ENCODE measurements at regions not wholly inside any gene's neighbourhood (a gene's known extent, or its start where the extent isn't known, plus 50 kb on each side); places are given as distances from the start of the nearest gene placed in this dataset.
A peak's percentile ranks its signal among the peaks of the same experiment; 100 is the strongest.

DNA sequence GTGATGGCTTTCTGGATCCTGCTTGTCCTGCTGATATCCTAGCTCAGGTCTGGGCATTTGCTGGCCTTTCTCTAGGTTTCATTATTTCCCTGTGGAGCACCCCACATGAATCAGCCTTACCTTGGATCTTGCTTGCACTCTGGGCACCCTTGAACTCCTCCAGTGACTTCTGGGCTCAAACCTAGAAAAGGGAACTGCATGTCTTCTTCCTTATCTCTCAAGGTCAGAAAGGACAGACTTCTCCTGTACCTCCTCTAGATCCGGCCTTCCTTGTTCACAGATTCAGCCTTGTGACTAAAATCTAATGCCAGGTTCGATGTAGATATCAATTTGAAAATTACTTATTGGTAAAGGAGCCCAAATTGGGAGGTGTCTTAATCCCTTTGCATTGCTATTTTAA, 267.9 kb downstream of the PARP8 start:
- H3K4me3 Mint-ChIP-seq = no peak overlapping the region
- ChIA-PET POLR2A (no interaction called here), CTCF (no interaction called here)
- no peak for DNase-seq
- H3K27me3 Mint-ChIP-seq = no peaks in the 10 kb centered on the region
- H3K36me3 Mint-ChIP-seq = no peaks in the 10 kb centered on the region
- H3K4me1 Mint-ChIP-seq (ENCODE audit: low read depth) = no peaks in the 10 kb centered on the region
- intact Hi-C loops (cut with micrococcal nuclease) = no loop called here
- no peaks in the 10 kb centered on the region for H3K9me3 Mint-ChIP-seq
- no peak overlapping the region for H3K27ac Mint-ChIP-seq

DNA sequence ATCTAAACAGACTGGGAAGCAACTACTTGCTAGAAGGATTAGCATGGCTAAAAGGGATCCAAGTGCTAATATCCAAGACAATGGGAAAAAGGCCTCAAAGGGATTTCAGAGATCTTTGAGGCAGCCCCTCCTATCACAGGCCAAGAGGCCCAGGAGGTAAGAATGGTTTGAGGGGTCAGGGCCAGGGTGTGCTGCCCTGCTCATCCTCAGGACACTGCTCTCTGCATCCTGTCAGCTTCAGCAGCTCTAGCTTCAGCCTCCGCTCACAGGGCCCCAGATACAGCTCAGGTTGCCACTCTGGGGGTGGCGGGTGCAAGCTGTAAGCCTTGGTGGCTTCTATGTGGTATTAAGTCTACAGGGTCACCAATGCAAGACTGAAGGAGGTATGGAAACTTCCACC, 278.7 kb downstream of the PARP8 start:
- H3K27me3 Mint-ChIP-seq = no peaks in the 10 kb centered on the region

DNA sequence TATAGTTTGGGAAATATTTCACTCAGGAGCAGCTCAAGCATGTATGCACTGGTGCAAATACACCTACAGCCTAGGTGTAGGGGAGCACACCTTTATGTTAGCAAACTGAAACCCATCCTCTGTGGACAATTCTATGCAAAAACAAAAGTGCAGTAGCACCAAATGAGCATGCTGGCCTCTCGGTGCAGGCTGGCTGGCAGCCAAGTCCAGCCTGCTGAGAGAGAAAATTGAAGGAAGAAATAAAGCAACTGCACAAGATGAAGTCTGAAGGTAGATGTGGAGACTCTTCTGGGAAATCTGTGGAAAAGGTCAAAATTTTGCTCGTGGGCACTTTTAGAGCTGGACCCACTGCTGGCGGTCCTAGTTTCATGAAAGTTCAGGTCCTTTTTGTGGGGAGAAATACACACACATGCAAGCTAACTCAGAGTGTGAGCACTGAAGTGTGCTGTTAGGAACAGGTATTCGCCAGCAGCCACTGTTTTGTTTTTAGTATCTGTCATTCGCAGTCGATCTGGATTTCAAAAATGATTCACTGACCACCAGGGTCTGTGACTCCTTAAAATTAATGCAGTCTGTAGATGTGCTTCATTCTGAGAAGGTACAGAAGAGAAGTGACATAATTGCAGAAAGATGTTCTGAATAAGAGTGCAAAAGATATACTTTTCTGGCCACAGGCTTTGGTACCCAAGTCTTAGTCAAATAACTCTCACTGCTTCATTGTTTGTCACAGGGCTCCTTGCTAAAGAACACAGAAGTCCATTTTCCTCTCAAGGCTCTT, 281.7 kb downstream of the PARP8 start:
- intact Hi-C loops (cut with micrococcal nuclease) = no loop called here
- CTCF ChIA-PET = no interaction called here
- DNase-seq = no peak
- Mint-ChIP-seq H3K4me3 (no peak overlapping the region), H3K36me3 (no peaks in the 10 kb centered on the region), H3K27ac (no peak overlapping the region), H3K27me3 (no peaks in the 10 kb centered on the region), H3K9me3 (peaks cover 4% of the 10 kb centered on the region), H3K4me1 (ENCODE audit: low read depth) (no peaks in the 10 kb centered on the region)
- POLR2A ChIA-PET = no interaction called here

More for the DNA sequence above, 278.7 kb downstream of the PARP8 start:
- no peak for DNase-seq
- Mint-ChIP-seq H3K36me3 (no peaks in the 10 kb centered on the region), H3K4me1 (ENCODE audit: low read depth) (no peaks in the 10 kb centered on the region), H3K4me3 (no peak overlapping the region), H3K27ac (no peak overlapping the region), H3K9me3 (peaks cover 4% of the 10 kb centered on the region)
- POLR2A ChIA-PET = no interaction called here
- intact Hi-C loops (cut with micrococcal nuclease) = no loop called here
- CTCF ChIA-PET = no interaction called here

DNA sequence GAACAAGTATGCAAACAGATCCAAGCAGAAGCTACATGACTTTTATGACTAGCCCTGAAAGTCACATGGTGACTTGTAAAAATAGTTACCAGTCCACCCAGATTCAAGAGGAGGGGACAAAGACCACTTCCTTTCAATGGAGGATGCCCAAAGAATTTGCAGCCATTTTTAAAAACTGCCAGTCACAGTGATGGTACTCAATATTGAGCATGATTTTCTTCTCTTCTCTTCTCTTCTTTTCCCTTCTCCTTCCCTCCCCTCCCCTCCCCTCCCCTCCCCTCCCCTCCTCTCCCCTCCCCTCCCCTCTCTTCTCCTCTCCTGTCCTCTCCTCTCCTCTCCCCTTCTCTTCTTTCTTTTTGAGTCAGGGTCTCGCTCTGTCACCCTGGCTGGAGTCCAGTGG, 286.9 kb downstream of the PARP8 start:
- H3K27ac Mint-ChIP-seq = no peak overlapping the region
- H3K27me3 Mint-ChIP-seq = peaks cover 17% of the 10 kb centered on the region
- no peaks in the 10 kb centered on the region for H3K9me3 Mint-ChIP-seq
- ChIA-PET POLR2A (no interaction called here), CTCF (no interaction called here)
- H3K4me3 Mint-ChIP-seq = no peak overlapping the region
- intact Hi-C loops (cut with micrococcal nuclease) = no loop called here
- DNase-seq = no peak
- H3K4me1 Mint-ChIP-seq (ENCODE audit: low read depth) = no peaks in the 10 kb centered on the region
- no peaks in the 10 kb centered on the region for H3K36me3 Mint-ChIP-seq

DNA sequence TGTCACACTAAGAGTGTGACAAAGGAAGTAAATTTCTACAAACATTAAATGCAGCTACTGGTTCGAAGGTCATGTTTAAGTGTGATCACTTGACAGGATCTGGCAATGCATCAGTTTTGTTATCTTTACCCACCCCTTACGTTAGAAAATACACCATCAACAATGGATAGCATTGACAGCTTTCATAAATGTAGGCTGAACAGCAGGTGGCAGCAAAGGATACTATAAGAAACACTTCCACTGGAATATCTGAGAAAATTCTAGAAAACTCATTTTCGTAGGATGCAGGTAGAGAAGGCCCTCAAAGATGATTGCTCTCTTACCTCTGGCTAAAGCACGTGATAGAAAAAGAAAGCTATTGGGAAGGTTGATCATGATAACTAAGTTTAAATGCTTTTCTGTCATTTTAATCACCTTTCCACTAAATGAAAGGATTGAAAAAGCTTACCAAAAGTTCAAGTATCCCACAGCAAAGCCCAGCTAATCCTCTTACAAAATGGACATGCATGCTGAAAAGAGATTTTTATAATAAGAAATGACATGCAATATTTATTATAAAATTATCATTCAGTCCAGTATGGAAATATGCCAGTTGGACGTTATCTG, 292.5 kb downstream of the PARP8 start:
- no peaks in the 10 kb centered on the region for H3K9me3 Mint-ChIP-seq
- CTCF ChIA-PET = interaction anchor here (0.7 to 3.0 kb wide), 3 partner anchors 12 to 1703 kb away, joined by 3 to 20 read pairs (median 4); no protein-coding TSS in a partner anchor
- peaks cover 28% of the 10 kb centered on the region for H3K27me3 Mint-ChIP-seq
- no peak for DNase-seq
- no peaks in the 10 kb centered on the region for H3K36me3 Mint-ChIP-seq
- POLR2A ChIA-PET = no interaction called here
- no peak overlapping the region for H3K4me3 Mint-ChIP-seq
- intact Hi-C loops (cut with micrococcal nuclease) = loop anchor here (1.0 kb wide), 1 partner anchor 1697 kb away; no protein-coding TSS in a partner anchor
- H3K4me1 Mint-ChIP-seq (ENCODE audit: low read depth) = peaks cover 7% of the 10 kb centered on the region
- no peak overlapping the region for H3K27ac Mint-ChIP-seq

DNA sequence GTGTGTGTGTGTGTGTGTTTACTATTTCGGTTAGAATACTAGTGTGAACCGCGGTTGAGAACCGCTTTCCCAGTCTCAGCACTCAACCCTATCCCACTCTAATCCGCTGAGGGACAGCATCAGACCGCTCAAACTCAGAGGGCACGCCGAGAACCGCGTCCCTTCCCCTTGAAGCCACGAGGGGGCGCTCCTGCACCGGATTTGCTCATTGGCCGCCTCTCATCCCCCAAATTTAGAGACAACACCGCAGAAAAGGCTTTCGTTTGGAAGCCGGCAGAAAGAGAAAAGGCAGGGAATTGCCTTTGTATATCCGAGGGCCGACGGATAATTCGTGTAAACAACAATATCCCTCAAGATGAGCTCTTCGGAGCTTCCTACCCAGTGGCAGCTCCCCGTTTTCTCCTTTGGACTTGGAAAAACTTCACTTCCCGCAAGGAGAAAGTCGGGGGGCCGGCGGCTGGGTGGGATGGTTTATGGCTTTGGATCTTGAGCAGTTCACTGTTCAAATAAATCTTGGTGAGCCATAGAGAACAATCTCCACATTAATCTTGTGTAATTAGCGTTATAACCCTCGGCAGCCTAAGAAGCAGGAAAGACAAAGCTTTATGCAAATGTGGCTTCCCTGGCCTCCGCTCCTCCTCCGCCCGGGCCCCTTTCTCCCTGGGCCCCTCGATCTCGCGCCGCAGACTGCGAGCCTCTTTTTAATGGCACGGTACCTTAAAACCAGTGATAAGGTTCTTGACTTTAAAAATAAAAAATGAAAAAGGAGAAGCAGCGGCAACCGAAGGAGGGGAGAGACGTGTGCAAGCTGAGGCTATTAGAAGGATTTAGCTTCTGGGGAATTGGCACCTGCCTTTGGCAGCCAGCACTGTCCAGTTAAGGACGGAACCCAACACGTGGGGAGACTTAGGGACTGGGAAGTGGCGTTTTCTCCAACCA, 296.8 kb downstream of the PARP8 start:
- intact Hi-C loops (cut with micrococcal nuclease) = loop anchor here (5.0 to 10.0 kb wide), 2 partner anchors 1394 to 1602 kb away; no protein-coding TSS in a partner anchor

DNA sequence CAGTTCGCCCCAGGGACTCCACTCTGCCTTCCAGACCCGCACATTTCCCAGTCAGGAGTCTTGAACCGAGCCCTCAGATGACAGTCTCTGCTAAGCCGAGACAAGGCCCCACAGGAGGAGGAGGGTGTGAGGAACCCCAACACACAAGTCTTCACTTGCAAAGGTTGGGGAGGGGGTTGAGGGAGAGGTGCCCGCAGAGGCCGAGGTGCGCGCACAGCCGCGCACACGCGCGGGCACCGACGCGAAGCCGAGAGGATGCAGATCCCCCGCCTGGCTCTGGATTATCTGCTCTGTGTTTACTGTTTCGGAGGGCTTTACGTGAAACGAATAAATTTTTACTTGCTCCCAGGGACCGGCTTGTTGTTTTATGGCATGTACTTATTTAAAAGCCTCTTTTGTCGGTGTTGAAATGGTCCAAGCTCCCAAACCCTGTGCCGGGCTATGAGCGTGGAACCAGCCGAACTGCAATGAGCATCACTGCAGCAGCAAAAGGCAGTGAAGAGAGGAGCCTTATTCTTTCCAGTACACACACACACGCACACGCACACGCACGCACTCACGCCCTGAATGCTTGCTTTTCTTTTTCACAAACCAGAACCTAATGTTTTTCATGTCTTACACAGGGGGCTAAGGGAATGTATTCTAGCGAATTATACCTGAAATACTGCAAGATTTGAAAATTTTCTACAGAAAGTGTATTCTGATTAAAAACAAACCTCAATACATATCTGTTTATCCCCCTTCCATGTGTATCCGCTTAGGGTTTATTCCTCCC, 297.7 kb downstream of the PARP8 start:
- peaks cover 48% of the 10 kb centered on the region for H3K4me1 Mint-ChIP-seq (ENCODE audit: low read depth)
- POLR2A ChIA-PET = no interaction called here

More for the DNA sequence above, 296.8 kb downstream of the PARP8 start:
- Mint-ChIP-seq H3K36me3 (peaks cover 2% of the 10 kb centered on the region), H3K4me1 (ENCODE audit: low read depth) (peaks cover 39% of the 10 kb centered on the region), H3K4me3 (peak overlapping the region; percentile 75), H3K27me3 (peaks cover 50% of the 10 kb centered on the region), H3K9me3 (no peaks in the 10 kb centered on the region), H3K27ac (no peak overlapping the region)
- CTCF ChIA-PET = interaction anchor here (0.6 to 2.4 kb wide), 16 partner anchors 9 to 1725 kb away, joined by 3 to 11 read pairs (median 3); no protein-coding TSS in a partner anchor
- POLR2A ChIA-PET = no interaction called here
- DNase-seq = peak; percentile 80

DNA sequence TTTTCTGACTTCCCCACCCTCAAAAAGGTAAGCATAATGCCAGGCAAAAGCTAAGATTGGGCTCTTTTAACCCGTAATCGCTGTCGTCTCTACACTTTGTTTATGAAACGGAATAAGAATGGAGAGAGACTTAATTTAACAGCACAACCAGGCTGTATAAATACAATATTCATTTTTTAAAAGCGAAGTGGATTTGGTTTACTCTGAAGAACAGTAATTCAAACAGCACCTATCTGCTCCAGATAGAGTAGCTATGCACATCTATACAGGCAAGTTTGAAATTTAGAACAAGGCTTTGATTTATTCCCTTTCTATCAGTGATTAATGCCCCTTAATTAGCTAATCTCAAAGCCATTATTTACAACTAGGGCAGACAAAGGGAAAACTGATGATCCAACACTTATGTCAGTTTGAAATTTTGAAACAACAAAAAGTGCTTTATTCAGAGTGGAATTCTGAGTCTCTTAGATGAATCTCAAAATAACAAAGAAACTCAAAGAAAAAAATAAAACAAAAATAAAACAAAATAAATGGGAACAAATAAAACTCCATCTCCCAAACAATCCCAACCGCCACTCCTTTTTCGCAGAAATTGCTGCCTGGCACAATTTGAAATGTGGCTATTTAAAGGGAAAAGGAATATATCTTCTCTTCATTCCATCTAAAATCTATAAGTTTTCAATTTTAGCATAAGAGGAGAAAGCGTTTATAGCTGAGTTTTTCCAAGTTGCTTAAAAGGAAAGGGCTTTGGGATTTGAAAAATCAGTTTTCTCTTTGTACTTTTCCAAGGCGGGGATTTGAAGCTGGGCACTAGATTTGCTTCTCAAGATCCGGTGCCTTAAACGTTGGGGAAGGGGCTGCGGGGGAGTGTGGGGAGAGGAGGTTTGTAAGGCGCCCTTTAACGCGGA, 298.6 kb downstream of the PARP8 start:
- POLR2A ChIA-PET = no interaction called here
- Mint-ChIP-seq H3K4me3 (no peak overlapping the region), H3K27me3 (peaks cover 63% of the 10 kb centered on the region)

More for the DNA sequence above, 297.7 kb downstream of the PARP8 start:
- peaks cover 2% of the 10 kb centered on the region for H3K36me3 Mint-ChIP-seq
- DNase-seq = no peak
- peaks cover 59% of the 10 kb centered on the region for H3K27me3 Mint-ChIP-seq
- CTCF ChIA-PET = interaction anchor here (0.6 to 2.4 kb wide), 9 partner anchors 8 to 1702 kb away, joined by 3 to 11 read pairs (median 3); no protein-coding TSS in a partner anchor
- H3K9me3 Mint-ChIP-seq = no peaks in the 10 kb centered on the region
- no peak overlapping the region for H3K27ac Mint-ChIP-seq
- intact Hi-C loops (cut with micrococcal nuclease) = loop anchor here (5.0 to 10.0 kb wide), 2 partner anchors 1393 to 1601 kb away; no protein-coding TSS in a partner anchor
- peak overlapping the region; percentile 17 for H3K4me3 Mint-ChIP-seq

DNA sequence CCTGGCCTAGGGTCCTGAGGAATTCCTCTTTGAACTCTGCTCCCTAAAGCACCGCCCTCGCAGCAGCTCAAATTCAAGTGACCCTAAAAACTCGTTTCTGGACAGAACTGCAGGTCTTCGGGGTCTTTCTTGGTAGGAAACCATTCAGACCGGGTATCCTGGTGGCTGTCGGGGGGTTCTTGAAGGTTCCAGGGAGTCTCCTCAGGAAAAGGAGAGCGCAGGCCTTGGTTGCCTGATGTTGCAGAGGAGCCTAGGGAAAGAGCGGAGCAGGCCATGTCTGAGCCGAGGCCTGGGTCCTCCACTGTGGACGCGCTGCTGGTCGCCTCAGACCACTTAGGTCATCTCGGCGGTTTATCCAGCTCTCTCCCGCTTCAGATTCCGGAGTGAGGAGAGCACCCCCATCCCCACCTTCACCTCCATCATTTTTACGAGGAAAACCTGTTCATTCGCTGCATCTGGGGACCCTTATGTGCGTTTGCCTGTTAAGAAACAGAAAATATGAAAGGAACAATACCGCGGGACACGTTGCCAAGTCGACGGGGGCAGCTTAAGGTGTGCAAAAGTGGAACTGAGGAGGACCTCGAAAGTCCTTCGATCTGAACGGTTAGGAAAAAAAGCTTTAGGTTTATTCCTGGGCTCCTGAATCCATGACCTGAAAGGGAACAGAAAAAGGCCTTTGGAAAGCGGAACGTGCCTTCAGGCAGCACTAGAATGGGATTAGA, 299.4 kb downstream of the PARP8 start:
- no peak for DNase-seq
- Mint-ChIP-seq H3K4me3 (no peak overlapping the region), H3K9me3 (no peaks in the 10 kb centered on the region), H3K36me3 (peaks cover 2% of the 10 kb centered on the region), H3K4me1 (ENCODE audit: low read depth) (peaks cover 59% of the 10 kb centered on the region), H3K27me3 (peaks cover 70% of the 10 kb centered on the region), H3K27ac (no peak overlapping the region)
- POLR2A ChIA-PET = no interaction called here
- intact Hi-C loops (cut with micrococcal nuclease) = loop anchor here (2.0 to 10.0 kb wide), 2 partner anchors 415 to 1599 kb away; no protein-coding TSS in a partner anchor
- CTCF ChIA-PET = no interaction called here

More for the DNA sequence above, 298.6 kb downstream of the PARP8 start:
- DNase-seq = no peak
- H3K4me1 Mint-ChIP-seq (ENCODE audit: low read depth) = peaks cover 57% of the 10 kb centered on the region
- H3K27ac Mint-ChIP-seq = no peak overlapping the region
- no peaks in the 10 kb centered on the region for H3K9me3 Mint-ChIP-seq
- intact Hi-C loops (cut with micrococcal nuclease) = loop anchor here (5.0 to 10.0 kb wide), 2 partner anchors 1392 to 1600 kb away; no protein-coding TSS in a partner anchor
- H3K36me3 Mint-ChIP-seq = peaks cover 2% of the 10 kb centered on the region
- CTCF ChIA-PET = interaction anchor here (0.6 kb wide), 1 partner anchor 1690 kb away, joined by 4 read pairs; no protein-coding TSS in a partner anchor

DNA sequence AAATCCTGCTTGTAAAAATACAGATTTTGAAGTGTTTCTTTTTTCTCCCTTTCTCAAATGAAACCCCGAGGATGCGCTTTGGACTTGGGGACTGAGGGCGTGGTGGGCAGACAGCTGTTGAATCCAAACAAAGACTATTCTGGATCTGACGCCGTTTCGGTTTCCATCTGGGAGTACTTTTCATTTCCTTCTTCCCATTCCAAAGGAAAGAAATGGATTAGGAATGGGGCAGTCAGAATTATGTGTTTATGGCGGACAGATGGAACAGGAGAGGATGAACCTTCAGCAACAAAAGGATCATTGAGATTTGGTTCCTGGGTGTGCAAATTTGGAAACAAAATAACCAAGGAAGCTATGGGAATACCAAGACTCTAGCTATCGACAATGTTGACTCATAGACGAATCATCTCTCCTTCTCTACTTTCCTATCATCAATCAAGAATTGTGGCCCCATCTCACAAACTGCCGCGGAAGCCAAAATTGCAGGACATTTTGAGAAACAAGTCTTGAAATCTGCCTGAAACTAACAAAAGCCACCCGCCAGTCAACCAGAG, 300.6 kb downstream of the PARP8 start:
- intact Hi-C loops (cut with micrococcal nuclease) = loop anchor here (2.0 to 10.0 kb wide), 2 partner anchors 414 to 1598 kb away; no protein-coding TSS in a partner anchor
- CTCF ChIA-PET = interaction anchor here (0.8 kb wide), 1 partner anchor 10 kb away, joined by 3 read pairs; no protein-coding TSS in a partner anchor
- peaks cover 75% of the 10 kb centered on the region for H3K27me3 Mint-ChIP-seq
- H3K36me3 Mint-ChIP-seq = peaks cover 2% of the 10 kb centered on the region
- H3K4me1 Mint-ChIP-seq (ENCODE audit: low read depth) = peaks cover 59% of the 10 kb centered on the region
- H3K9me3 Mint-ChIP-seq = no peaks in the 10 kb centered on the region
- no peak overlapping the region for H3K27ac Mint-ChIP-seq
- POLR2A ChIA-PET = no interaction called here
- peak overlapping the region; percentile 61 for H3K4me3 Mint-ChIP-seq
- no peak for DNase-seq
